SU-DHL-6 (cell line): ENCODE measurements at regions not wholly inside any gene's neighbourhood (a gene's known extent, or its start where the extent isn't known, plus 50 kb on each side); places are given as distances from the start of the nearest gene placed in this dataset.

Source experiments
- H2AFZ ChIP-seq: fragments of 200-600 bp; sonication (generic); 2 replicates; pipeline ENCODE4 v1.6.1; 2014; ENCODE audit warnings: low read depth, mild to moderate bottlenecking, moderate library complexity, mixed read lengths, antibody characterized with exemption, low read length; ENCODE audit not compliant: severe bottlenecking
- H3F3A ChIP-seq: fragments of 200-600 bp; shearing (Covaris generic); 2 replicates; pipeline ENCODE4 v1.6.0; 2016; ENCODE audit warnings: antibody characterized with exemption, mild to moderate bottlenecking; ENCODE audit not compliant: insufficient read depth
- H3K27ac ChIP-seq: fragments of 200-600 bp; sonication (generic); 2 replicates; pipeline ENCODE4 v1.5.1; 2016; ENCODE audit warnings: low read depth, mild to moderate bottlenecking, low read length, moderate library complexity, mixed read lengths
- H3K27me3 ChIP-seq: fragments of 200-600 bp; sonication (generic), shearing (Covaris generic); 2 replicates; pipeline ENCODE4 v1.6.0; 2014; ENCODE audit warnings: mild to moderate bottlenecking, low read length
- H3K36me3 ChIP-seq: fragments of 200-600 bp; sonication (generic); 2 replicates; pipeline ENCODE4 v1.6.1; 2014; ENCODE audit warnings: mild to moderate bottlenecking, low read length, mixed read lengths
- H3K4me2 ChIP-seq: fragments of 300-600, 200-600 bp; shearing (Covaris generic), sonication (generic); 2 replicates; pipeline ENCODE4 v1.6.0; 2014; ENCODE audit warnings: low read length, low read depth, mild to moderate bottlenecking; ENCODE audit not compliant: poor library complexity, severe bottlenecking
- H3K4me3 ChIP-seq: fragments of 200-600 bp; sonication (generic); 2 replicates; pipeline ENCODE4 v1.5.1; 2014; ENCODE audit warnings: antibody characterized with exemption, low read length, mild to moderate bottlenecking, mixed read lengths; ENCODE audit not compliant: insufficient read depth, poor library complexity, severe bottlenecking
- H3K79me2 ChIP-seq: fragments of 200-600 bp; sonication (generic); 2 replicates; pipeline ENCODE4 v1.6.1; 2014; ENCODE audit warnings: mild to moderate bottlenecking, low read length, moderate library complexity; ENCODE audit not compliant: insufficient read depth
- H3K9ac ChIP-seq: fragments of 200-600 bp; sonication (generic); 2 replicates; pipeline ENCODE4 v1.7.0; 2014; ENCODE audit warnings: mild to moderate bottlenecking, low read length
- H3K9me2 ChIP-seq: fragments of 200-600 bp; sonication (generic); replicated peaks from 2 replicates; pipeline ENCODE4 v1.6.1; 2014; ENCODE audit warnings: low read length; ENCODE audit not compliant: insufficient read depth
- H3K9me3 ChIP-seq: fragments of 200-600 bp; sonication (generic); 2 replicates; pipeline ENCODE4 v1.6.1; 2014; ENCODE audit warnings: low read length, mixed read lengths; ENCODE audit not compliant: insufficient read depth
- H4K20me1 ChIP-seq: fragments of 200-600 bp; sonication (generic); 2 replicates; pipeline ENCODE4 v1.6.1; 2014; ENCODE audit warnings: low read depth, mild to moderate bottlenecking, antibody characterized with exemption, low read length, moderate library complexity, mixed read lengths
- EZH2phosphoT487 ChIP-seq: fragments of 200-600 bp; sonication (generic), shearing (Covaris generic); conservative IDR thresholded peaks from 2 replicates; pipeline ENCODE4 v1.6.1; 2018; ENCODE audit warnings: mild to moderate bottlenecking, antibody characterized with exemption, low read length, moderate library complexity, mixed read lengths
- TF ChIP-seq, protein P1 (sequence below): fragments of 200-600 bp; sonication (generic); IDR thresholded peaks from one replicate; pipeline ENCODE4 v1.5.1; 2017; ENCODE audit warnings: antibody characterized with exemption, mild to moderate bottlenecking, low read length, moderate library complexity; ENCODE audit not compliant: insufficient read depth, poor library complexity, severe bottlenecking

DNA sequence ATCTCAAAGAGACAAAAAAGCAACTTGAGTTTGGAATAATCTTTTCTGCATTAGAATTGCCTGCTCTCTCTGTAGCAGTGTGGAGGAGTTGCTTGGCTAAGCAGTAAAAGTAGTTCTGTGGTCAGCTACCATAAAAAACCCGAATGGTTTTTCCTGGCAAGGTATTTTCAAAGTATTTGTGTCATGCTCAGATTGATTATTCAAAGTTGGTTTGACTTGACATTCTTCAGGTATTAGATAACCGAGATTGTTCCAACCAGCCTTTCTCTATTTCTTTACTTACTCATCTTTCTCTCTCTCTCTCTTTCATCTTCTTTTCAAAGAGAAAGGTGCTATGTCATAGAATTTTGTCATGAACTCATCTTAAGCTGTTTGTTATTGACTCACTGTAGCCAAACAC is 404.9 kb downstream of the CPS1 start:
- Histone ChIP-seq H3K27me3 (no peaks in the 10 kb centered on the region), H3K9ac (no peak overlapping the region), H3K4me3 (no peak overlapping the region), H3K9me2 (no peaks in the 10 kb centered on the region), H3K79me2 (no peaks in the 10 kb centered on the region), H3K36me3 (no peaks in the 10 kb centered on the region), H3K27ac (no peak overlapping the region), H4K20me1 (no peaks in the 10 kb centered on the region), H3F3A (no peaks in the 10 kb centered on the region), H3K4me2 (no peak overlapping the region), H3K9me3 (no peaks in the 10 kb centered on the region), H2AFZ (no peak overlapping the region)
- TF ChIP-seq, protein P1, sequence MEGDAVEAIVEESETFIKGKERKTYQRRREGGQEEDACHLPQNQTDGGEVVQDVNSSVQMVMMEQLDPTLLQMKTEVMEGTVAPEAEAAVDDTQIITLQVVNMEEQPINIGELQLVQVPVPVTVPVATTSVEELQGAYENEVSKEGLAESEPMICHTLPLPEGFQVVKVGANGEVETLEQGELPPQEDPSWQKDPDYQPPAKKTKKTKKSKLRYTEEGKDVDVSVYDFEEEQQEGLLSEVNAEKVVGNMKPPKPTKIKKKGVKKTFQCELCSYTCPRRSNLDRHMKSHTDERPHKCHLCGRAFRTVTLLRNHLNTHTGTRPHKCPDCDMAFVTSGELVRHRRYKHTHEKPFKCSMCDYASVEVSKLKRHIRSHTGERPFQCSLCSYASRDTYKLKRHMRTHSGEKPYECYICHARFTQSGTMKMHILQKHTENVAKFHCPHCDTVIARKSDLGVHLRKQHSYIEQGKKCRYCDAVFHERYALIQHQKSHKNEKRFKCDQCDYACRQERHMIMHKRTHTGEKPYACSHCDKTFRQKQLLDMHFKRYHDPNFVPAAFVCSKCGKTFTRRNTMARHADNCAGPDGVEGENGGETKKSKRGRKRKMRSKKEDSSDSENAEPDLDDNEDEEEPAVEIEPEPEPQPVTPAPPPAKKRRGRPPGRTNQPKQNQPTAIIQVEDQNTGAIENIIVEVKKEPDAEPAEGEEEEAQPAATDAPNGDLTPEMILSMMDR = no peak
- no peak for TF ChIP-seq EZH2phosphoT487

DNA sequence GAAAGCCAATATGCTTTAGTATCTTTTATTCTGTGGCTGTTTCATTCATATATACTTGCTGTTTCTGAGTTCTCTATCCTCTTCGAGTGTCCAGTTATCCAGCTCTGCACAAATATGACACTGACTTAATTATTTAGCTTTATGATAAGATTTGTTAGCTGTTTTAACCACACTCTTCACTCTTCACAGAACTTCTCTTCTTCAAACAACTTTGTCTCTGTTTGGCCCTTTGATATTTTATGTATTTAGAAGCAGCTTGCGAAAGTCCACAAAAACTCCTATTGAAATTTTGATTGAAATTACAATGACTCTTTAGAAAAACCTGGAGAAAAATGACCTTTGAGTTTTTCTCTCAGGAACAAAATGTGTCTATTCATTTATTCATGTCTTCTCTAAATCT is 407.0 kb downstream of the CPS1 start:
- Histone ChIP-seq H4K20me1 (no peaks in the 10 kb centered on the region), H3K27ac (no peak overlapping the region), H3K9ac (no peak overlapping the region), H3K27me3 (no peaks in the 10 kb centered on the region), H3F3A (no peaks in the 10 kb centered on the region), H3K9me3 (no peaks in the 10 kb centered on the region), H2AFZ (no peak overlapping the region), H3K4me3 (no peak overlapping the region), H3K9me2 (no peaks in the 10 kb centered on the region), H3K36me3 (no peaks in the 10 kb centered on the region), H3K4me2 (no peak overlapping the region), H3K79me2 (no peaks in the 10 kb centered on the region)
- no peak for TF ChIP-seq EZH2phosphoT487
- TF ChIP-seq, protein P1 = no peak

DNA sequence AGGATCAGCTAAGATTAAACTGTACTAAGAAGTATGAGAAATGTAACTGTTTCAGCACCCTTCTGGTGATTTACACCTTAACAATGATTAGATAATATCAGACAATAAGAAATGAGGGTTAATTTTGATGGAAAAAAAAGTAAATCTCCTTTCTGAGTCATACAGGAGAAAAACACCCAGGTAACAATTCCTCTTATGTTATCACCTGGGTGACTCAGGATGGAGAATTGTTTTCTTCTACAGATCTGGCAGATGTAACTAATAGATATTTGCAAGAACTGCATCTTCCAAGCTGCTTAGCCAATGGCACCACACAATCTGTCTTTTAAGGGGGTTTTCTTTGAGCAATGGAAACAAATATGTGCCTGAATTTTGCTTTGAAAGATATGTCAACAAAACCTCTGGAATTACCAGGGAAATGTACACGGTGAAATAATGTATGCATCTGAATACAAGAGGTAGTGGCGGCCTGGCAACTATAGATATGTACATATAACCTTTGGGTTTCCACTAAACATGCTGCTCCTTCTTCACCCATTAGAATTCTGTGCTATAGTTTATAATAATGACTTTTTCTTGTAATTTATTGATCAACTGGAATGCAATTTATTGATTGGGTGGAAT is 407.9 kb downstream of the CPS1 start:
- no peak overlapping the region for H3K9ac ChIP-seq
- TF ChIP-seq, protein P1 = no peak
- TF ChIP-seq EZH2phosphoT487 = no peak
- no peak overlapping the region for H2AFZ ChIP-seq
- H3K9me3 ChIP-seq = no peaks in the 10 kb centered on the region
- no peak overlapping the region for H3K4me3 ChIP-seq
- H3K36me3 ChIP-seq = no peaks in the 10 kb centered on the region
- H3K27ac ChIP-seq = no peak overlapping the region
- H3F3A ChIP-seq = no peaks in the 10 kb centered on the region
- H3K9me2 ChIP-seq = no peaks in the 10 kb centered on the region
- H3K4me2 ChIP-seq = no peak overlapping the region
- no peaks in the 10 kb centered on the region for H3K27me3 ChIP-seq
- no peaks in the 10 kb centered on the region for H3K79me2 ChIP-seq
- no peaks in the 10 kb centered on the region for H4K20me1 ChIP-seq
